Neuronal stem cell (in vitro differentiated cells): ENCODE measurements at regions not wholly inside any gene's neighbourhood (a gene's known extent, or its start where the extent isn't known, plus 50 kb on each side); places are given as distances from the start of the nearest gene placed in this dataset.

Experiments
- DNase-seq: peaks from one replicate; pipeline ENCODE4 v3.0.0-alpha.2; 2013; ENCODE audit warnings: low spot score
- H2AFZ ChIP-seq: one replicate; pipeline ENCODE4 v1.6.1; 2013; ENCODE audit warnings: mild to moderate bottlenecking, low read length, inconsistent platforms
- H2AK5ac ChIP-seq: 2 replicates; pipeline ENCODE4 v1.6.1; 2013; ENCODE audit warnings: low read depth, mild to moderate bottlenecking, inconsistent platforms, low read length, moderate library complexity, mixed read lengths
- H2BK120ac ChIP-seq: 2 replicates; pipeline ENCODE4 v1.6.1; 2013; ENCODE audit warnings: low read depth, mild to moderate bottlenecking, inconsistent platforms, low read length, moderate library complexity, mixed read lengths
- H2BK12ac ChIP-seq: one replicate; pipeline ENCODE4 v1.6.1; 2013; ENCODE audit warnings: low read length, inconsistent platforms
- H2BK15ac ChIP-seq: 2 replicates; pipeline ENCODE4 v1.6.1; 2013; ENCODE audit warnings: mild to moderate bottlenecking, low read length, inconsistent platforms, mixed read lengths
- H2BK5ac ChIP-seq: one replicate; pipeline ENCODE4 v1.6.1; 2013; ENCODE audit warnings: inconsistent platforms, mild to moderate bottlenecking, low read length, moderate library complexity
- H3K14ac ChIP-seq: one replicate; pipeline ENCODE4 v1.6.1; 2013; ENCODE audit warnings: low read length, inconsistent platforms
- H3K18ac ChIP-seq: 2 replicates; pipeline ENCODE4 v1.6.1; 2013; ENCODE audit warnings: low read length, inconsistent platforms
- H3K23ac ChIP-seq: 2 replicates; pipeline ENCODE4 v1.6.1; 2013; ENCODE audit warnings: low read depth, mild to moderate bottlenecking, mixed read lengths, low read length, inconsistent platforms; ENCODE audit not compliant: poor library complexity
- H3K27ac ChIP-seq: replicated peaks from 3 replicates; pipeline ENCODE4 v1.5.1; 2013; ENCODE audit warnings: low read length, inconsistent platforms
- H3K27me3 ChIP-seq, 3 experiments: 2 replicates each; pipeline ENCODE4 v1.6.1; 2013; ENCODE audit warnings: low read length in 3 of 3, mild to moderate bottlenecking in 2 of 3, inconsistent platforms in 1 of 3, low read depth in 1 of 3, mixed read lengths in 1 of 3, moderate library complexity in 1 of 3; ENCODE audit not compliant: control insufficient read depth in 3 of 3, insufficient read depth in 3 of 3
- H3K36me3 ChIP-seq, 2 donors: replicated peaks in 1 of 2; 2 replicates each; pipeline ENCODE4 v1.6.1; 2013; ENCODE audit warnings: low read length in 2 of 2; ENCODE audit not compliant: control insufficient read depth in 2 of 2, insufficient read depth in 2 of 2
- H3K4ac ChIP-seq: 2 replicates; pipeline ENCODE4 v1.6.1; 2013; ENCODE audit warnings: inconsistent platforms, mild to moderate bottlenecking, low read length, moderate library complexity
- H3K4me1 ChIP-seq, 2 donors: 1 replicate in 1 of 2; 2 replicates in 1 of 2; pipeline ENCODE4 v1.6.1; 2013; ENCODE audit warnings: low read length in 2 of 2, low read depth in 1 of 2; ENCODE audit not compliant: control insufficient read depth in 2 of 2, insufficient read depth in 1 of 2
- H3K4me2 ChIP-seq: one replicate; pipeline ENCODE4 v1.6.1; 2013; ENCODE audit warnings: mild to moderate bottlenecking, low read length, inconsistent platforms; ENCODE audit not compliant: insufficient read depth, poor library complexity, severe bottlenecking
- H3K4me3 ChIP-seq, 2 donors: 2 replicates each; pipeline ENCODE4 v1.5.1; 2013; ENCODE audit warnings: low read length in 2 of 2, mild to moderate bottlenecking in 2 of 2, inconsistent platforms in 1 of 2, moderate library complexity in 1 of 2
- H3K79me1 ChIP-seq: one replicate; pipeline ENCODE4 v1.6.1; 2013; ENCODE audit warnings: low read depth, mild to moderate bottlenecking, inconsistent platforms, low read length, moderate library complexity
- H3K9ac ChIP-seq: one replicate; pipeline ENCODE4 v1.6.1; 2013; ENCODE audit warnings: mild to moderate bottlenecking, low read depth, low read length, inconsistent platforms; ENCODE audit not compliant: poor library complexity
- H3K9me3 ChIP-seq, 2 donors: replicated peaks in 1 of 2; 2 replicates each; pipeline versions ENCODE3 to v1.6.1; 2013; ENCODE audit warnings: low read length in 2 of 2, mild to moderate bottlenecking in 2 of 2, inconsistent platforms in 1 of 2, low read depth in 1 of 2, mixed read lengths in 1 of 2, moderate library complexity in 1 of 2; ENCODE audit not compliant: control insufficient read depth in 2 of 2, insufficient read depth in 1 of 2
- H4K8ac ChIP-seq: one replicate; pipeline ENCODE4 v1.6.1; 2013; ENCODE audit warnings: low read depth, mild to moderate bottlenecking, inconsistent platforms, low read length, moderate library complexity
- H4K91ac ChIP-seq: one replicate; pipeline ENCODE4 v1.6.1; 2013; ENCODE audit warnings: low read length, low read depth, mild to moderate bottlenecking, inconsistent platforms; ENCODE audit not compliant: poor library complexity
- WGBS, 2 donors: extraction: QIAGEN DNeasy Blood & Tissue Kit; methylation state at CpG; one replicate each; pipeline ENCODE4 v1.1.7; 2013; ENCODE audit warnings: missing lambda C conversion rate in 2 of 2, mixed read lengths in 1 of 2; ENCODE audit not compliant: insufficient read length in 2 of 2, insufficient replicate concordance in 1 of 2; ENCODE audit errors: extremely low coverage in 2 of 2; 5-methylcytosine and 5-hydroxymethylcytosine counted together

DNA sequence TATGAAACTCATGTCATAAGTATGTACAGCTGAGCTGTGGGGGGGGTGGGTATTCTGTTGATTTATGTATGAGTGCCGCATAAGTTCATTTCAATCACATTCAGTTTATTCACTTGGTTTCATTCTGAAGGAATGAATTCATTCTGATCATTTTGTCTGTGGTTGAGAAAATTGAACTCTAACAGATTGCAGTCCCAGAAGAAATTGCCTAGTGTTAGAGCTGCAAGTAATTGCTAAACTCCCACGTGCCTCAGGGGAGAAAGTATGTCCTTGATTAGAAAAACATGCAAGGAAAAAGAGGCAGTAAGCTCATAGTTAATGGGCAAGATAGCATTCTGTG is 442.4 kb upstream of the MGAT4C start:
- Histone ChIP-seq H2BK120ac (no peak overlapping the region), H3K4me2 (no peak overlapping the region), H3K27me3 (no peaks in the 10 kb centered on the region), H3K18ac (no peak overlapping the region), H3K36me3 (no peaks in the 10 kb centered on the region), H2BK5ac (no peak overlapping the region), H3K79me1 (no peaks in the 10 kb centered on the region), H2AFZ (no peak overlapping the region), H2AK5ac (no peak overlapping the region), H3K4me3 (no peak overlapping the region), H3K14ac (no peak overlapping the region), H3K23ac (no peak overlapping the region), H3K9me3 (no peaks in the 10 kb centered on the region), H4K91ac (no peak overlapping the region), H3K27ac (no peak overlapping the region), H3K4me1 (no peaks in the 10 kb centered on the region), H2BK15ac (no peak overlapping the region), H3K9ac (no peak overlapping the region), H2BK12ac (no peak overlapping the region), H3K4ac (no peak overlapping the region), H4K8ac (no peak overlapping the region)
- no peak for DNase-seq
- no CpG with 5 or more reads among the region's 2 CpGs for WGBS, 2 donors

DNA sequence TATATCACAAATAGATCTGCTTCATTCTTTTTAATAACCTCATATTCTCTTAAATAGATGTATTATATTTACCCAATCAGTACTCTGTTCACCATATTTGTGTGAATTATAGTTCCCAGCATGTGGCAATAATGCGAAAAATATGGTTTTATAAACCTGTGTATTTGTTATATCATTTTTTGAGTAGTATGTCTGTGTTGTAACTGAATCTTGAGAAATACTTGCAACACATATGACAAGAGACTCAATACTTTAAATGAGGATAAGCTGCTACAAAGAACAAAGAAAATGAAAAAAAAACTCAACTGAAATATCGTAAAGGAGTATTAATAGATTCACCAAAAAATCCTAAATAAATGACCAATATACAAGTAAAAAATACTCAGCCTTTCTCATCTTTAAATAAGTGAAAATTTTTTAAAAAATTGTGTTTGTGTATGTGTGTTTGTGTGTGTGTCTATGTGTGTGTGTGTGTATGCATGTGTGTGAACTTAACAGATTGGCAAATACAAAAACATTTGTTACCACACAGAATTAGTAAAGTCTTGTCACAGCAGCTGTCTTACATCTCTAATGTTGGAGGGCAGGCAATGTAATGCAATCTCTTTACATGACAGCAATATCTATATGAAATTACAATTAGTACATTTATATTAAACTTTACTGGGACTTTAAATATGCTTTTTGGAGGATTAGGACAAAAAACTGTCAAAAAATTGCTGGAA is 441.9 kb upstream of the MGAT4C start:
- no peak for DNase-seq
- no peak overlapping the region for H2BK120ac ChIP-seq
- no peak overlapping the region for H3K14ac ChIP-seq
- no peak overlapping the region for H3K9ac ChIP-seq
- H3K27me3 ChIP-seq = no peaks in the 10 kb centered on the region
- no peak overlapping the region for H2AFZ ChIP-seq
- no peaks in the 10 kb centered on the region for H3K36me3 ChIP-seq
- no peak overlapping the region for H2BK12ac ChIP-seq
- WGBS, 2 donors = no CpG with 5 or more reads among the region's 2 CpGs
- H3K23ac ChIP-seq = no peak overlapping the region
- no peak overlapping the region for H3K27ac ChIP-seq
- no peaks in the 10 kb centered on the region for H3K79me1 ChIP-seq
- no peak overlapping the region for H2BK5ac ChIP-seq
- no peak overlapping the region for H4K8ac ChIP-seq
- no peaks in the 10 kb centered on the region for H3K9me3 ChIP-seq
- H2BK15ac ChIP-seq = no peak overlapping the region
- H3K18ac ChIP-seq = no peak overlapping the region
- no peak overlapping the region for H4K91ac ChIP-seq
- no peak overlapping the region for H3K4me2 ChIP-seq
- no peak overlapping the region for H3K4ac ChIP-seq
- H3K4me1 ChIP-seq = no peaks in the 10 kb centered on the region
- no peak overlapping the region for H2AK5ac ChIP-seq
- no peak overlapping the region for H3K4me3 ChIP-seq

DNA sequence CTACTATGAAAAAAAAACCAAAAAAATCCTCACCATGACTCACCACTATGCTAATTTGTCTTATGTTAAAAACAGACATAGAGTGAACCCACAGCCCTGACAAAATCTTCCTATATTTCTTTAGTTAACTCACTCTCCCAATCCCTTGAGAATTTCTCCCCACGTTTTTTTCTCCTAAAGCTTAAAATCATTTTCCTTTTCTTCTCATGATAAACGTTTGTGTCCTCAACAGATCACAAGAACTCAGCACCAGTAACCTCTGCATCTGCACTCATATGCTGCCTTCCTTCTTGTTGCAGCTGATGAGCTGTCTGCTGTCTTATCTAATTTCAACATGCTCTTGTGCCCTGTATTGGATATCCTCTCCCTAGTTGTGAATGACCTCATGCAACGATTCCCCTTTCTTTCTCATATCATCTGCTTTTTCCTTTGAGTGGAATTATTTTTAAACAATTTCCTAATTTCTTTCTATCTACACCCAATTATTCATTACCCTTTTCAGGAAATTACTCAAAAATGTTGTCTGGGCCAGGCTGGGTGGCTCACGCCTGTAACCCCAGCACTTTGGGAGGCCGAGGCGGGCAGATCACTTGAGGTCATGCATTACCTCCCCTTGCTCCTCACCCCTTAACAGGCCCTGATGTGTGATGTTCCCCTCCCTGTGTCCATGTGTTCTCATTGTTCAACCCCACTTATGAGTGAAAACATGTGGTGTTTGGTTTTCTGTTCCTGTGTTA is 427.5 kb upstream of the MGAT4C start:
- no peaks in the 10 kb centered on the region for H3K79me1 ChIP-seq
- H3K23ac ChIP-seq = no peak overlapping the region
- no peak overlapping the region for H2AK5ac ChIP-seq
- no peak overlapping the region for H2BK12ac ChIP-seq
- H3K18ac ChIP-seq = no peak overlapping the region
- H3K9me3 ChIP-seq = no peaks in the 10 kb centered on the region
- no peak overlapping the region for H3K4me3 ChIP-seq
- no peak overlapping the region for H4K8ac ChIP-seq
- WGBS, 2 donors = no CpG with 5 or more reads among the region's 6 CpGs
- no peak overlapping the region for H3K4ac ChIP-seq
- no peak overlapping the region for H2BK15ac ChIP-seq
- H2AFZ ChIP-seq = no peak overlapping the region
- H3K9ac ChIP-seq = no peak overlapping the region
- no peak overlapping the region for H3K27ac ChIP-seq
- no peaks in the 10 kb centered on the region for H3K4me1 ChIP-seq
- no peaks in the 10 kb centered on the region for H3K27me3 ChIP-seq
- H3K4me2 ChIP-seq = no peak overlapping the region
- H2BK5ac ChIP-seq = no peak overlapping the region
- no peaks in the 10 kb centered on the region for H3K36me3 ChIP-seq
- no peak overlapping the region for H2BK120ac ChIP-seq
- no peak for DNase-seq
- H3K14ac ChIP-seq = no peak overlapping the region
- no peak overlapping the region for H4K91ac ChIP-seq

DNA sequence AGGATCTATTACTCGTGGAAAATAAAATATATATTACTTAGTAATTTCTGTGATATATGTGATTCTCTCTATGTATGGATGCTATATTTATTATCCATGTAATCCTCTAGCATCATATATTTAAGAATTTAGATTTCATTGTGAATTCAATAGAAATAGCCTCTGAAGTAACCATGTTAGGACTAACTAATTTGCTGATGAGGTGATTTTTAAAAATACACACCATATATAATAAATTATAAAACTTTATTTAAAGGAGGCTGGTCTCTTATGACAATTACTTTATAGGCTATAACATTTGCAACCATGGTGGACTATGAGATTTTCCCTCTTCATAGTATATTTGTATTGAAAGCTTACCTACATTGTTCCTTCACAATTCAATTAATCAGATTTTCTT is 424.9 kb upstream of the MGAT4C start:
- Histone ChIP-seq H3K14ac (no peak overlapping the region), H3K36me3 (no peaks in the 10 kb centered on the region), H3K27ac (no peak overlapping the region), H2AFZ (no peak overlapping the region), H3K4me1 (no peaks in the 10 kb centered on the region), H3K23ac (no peak overlapping the region), H3K4ac (no peak overlapping the region), H4K8ac (no peak overlapping the region), H3K27me3 (no peaks in the 10 kb centered on the region), H2BK15ac (no peak overlapping the region), H3K9ac (no peak overlapping the region), H2BK120ac (no peak overlapping the region), H3K4me2 (no peak overlapping the region), H4K91ac (no peak overlapping the region), H2BK12ac (no peak overlapping the region), H2BK5ac (no peak overlapping the region), H3K18ac (no peak overlapping the region), H3K4me3 (no peak overlapping the region), H3K9me3 (no peaks in the 10 kb centered on the region), H3K79me1 (no peaks in the 10 kb centered on the region), H2AK5ac (no peak overlapping the region)
- no CpG with 5 or more reads among the region's 1 CpG for WGBS, 2 donors
- DNase-seq = no peak
